SU-DHL-6 (cell line): ENCODE measurements at regions not wholly inside any gene's neighbourhood (a gene's known extent, or its start where the extent isn't known, plus 50 kb on each side); places are given as distances from the start of the nearest gene placed in this dataset.

Experiments
- EZH2phosphoT487 ChIP-seq: fragments of 200-600 bp; sonication (generic), shearing (Covaris generic); conservative IDR thresholded peaks from 2 replicates; pipeline ENCODE4 v1.6.1; 2018; ENCODE audit warnings: mild to moderate bottlenecking, antibody characterized with exemption, low read length, moderate library complexity, mixed read lengths
- TF ChIP-seq, protein P1 (sequence below): fragments of 200-600 bp; sonication (generic); IDR thresholded peaks from one replicate; pipeline ENCODE4 v1.5.1; 2017; ENCODE audit warnings: antibody characterized with exemption, mild to moderate bottlenecking, low read length, moderate library complexity; ENCODE audit not compliant: insufficient read depth, poor library complexity, severe bottlenecking

DNA sequence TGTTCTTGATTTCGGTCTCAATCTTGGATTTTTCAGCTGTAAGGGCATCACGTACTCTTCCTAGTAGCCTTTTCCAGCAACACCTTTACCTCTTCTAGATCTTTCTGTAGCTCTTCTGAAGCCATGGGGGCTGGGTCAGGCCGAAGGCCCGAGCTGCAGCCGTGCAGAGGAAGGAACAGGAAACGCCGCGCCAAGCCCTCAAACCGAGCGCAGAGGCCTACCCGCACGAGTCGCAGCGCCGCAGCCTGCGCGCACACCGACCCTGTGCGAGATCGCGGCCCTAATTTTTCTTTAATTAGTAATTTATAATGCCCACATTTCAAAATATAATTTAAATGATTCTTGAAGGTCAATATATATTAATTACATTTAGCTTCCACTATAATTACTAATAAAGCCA is 483.8 kb downstream of the NUP35 start:
- TF ChIP-seq, protein P1, sequence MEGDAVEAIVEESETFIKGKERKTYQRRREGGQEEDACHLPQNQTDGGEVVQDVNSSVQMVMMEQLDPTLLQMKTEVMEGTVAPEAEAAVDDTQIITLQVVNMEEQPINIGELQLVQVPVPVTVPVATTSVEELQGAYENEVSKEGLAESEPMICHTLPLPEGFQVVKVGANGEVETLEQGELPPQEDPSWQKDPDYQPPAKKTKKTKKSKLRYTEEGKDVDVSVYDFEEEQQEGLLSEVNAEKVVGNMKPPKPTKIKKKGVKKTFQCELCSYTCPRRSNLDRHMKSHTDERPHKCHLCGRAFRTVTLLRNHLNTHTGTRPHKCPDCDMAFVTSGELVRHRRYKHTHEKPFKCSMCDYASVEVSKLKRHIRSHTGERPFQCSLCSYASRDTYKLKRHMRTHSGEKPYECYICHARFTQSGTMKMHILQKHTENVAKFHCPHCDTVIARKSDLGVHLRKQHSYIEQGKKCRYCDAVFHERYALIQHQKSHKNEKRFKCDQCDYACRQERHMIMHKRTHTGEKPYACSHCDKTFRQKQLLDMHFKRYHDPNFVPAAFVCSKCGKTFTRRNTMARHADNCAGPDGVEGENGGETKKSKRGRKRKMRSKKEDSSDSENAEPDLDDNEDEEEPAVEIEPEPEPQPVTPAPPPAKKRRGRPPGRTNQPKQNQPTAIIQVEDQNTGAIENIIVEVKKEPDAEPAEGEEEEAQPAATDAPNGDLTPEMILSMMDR = no peak
- TF ChIP-seq EZH2phosphoT487 = no peak
